ENCODE measurements at regions not wholly inside any gene's neighbourhood (a gene's known extent, or its start where the extent isn't known, plus 50 kb on each side); places are given as distances from the start of the nearest gene placed in this dataset.

DNA sequence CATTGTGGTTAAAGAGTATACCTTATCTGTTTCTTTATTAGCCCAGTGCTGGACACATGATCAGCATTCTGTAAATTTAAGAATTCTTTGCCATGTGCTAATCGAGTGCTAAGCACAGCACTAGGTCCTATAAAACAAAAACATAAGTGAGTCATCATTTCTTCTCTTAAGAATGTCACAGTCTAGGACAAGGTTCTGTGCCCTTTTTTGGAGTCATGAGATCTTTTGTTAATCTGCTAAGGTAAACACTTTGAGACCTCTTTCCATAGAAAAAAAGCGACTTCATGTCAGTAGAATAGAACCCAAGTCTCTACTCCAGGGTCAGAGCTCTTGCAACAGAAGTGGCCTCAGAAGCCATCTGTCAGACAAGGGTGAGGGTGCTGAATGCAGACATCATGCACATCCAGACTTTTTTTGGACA lies 70.0 kb upstream of the NFIA start:
- H3K27me3 ChIP-seq: no peaks in the 10 kb centered on the region
- peaks cover 0 to 8% (median 0%) of the 10 kb centered on the region in 4 donors for H3K4me1 ChIP-seq
- no peak overlapping the region for H3K4me3 ChIP-seq
- WGBS, 2 donors: 70 to 81% methylated on average over 2 of the region's 2 CpGs
- no peaks in the 10 kb centered on the region for H3K9me3 ChIP-seq
- H3K27ac ChIP-seq: no peak overlapping the region
- no peaks in the 10 kb centered on the region for H3K36me3 ChIP-seq
- intact Hi-C loops (cut with DNase I): no loop called here
- TF ChIP-seq EP300 (IDR thresholded peaks at IDR 0.05) (no peak), POLR2A (IDR thresholded peaks at IDR 0.05) (no peak), POLR2AphosphoS5 (IDR thresholded peaks at IDR 0.05) (no peak)
- TF ChIP-seq, protein P1, sequence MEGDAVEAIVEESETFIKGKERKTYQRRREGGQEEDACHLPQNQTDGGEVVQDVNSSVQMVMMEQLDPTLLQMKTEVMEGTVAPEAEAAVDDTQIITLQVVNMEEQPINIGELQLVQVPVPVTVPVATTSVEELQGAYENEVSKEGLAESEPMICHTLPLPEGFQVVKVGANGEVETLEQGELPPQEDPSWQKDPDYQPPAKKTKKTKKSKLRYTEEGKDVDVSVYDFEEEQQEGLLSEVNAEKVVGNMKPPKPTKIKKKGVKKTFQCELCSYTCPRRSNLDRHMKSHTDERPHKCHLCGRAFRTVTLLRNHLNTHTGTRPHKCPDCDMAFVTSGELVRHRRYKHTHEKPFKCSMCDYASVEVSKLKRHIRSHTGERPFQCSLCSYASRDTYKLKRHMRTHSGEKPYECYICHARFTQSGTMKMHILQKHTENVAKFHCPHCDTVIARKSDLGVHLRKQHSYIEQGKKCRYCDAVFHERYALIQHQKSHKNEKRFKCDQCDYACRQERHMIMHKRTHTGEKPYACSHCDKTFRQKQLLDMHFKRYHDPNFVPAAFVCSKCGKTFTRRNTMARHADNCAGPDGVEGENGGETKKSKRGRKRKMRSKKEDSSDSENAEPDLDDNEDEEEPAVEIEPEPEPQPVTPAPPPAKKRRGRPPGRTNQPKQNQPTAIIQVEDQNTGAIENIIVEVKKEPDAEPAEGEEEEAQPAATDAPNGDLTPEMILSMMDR (IDR thresholded peaks at IDR 0.05): no peak
- no peak for DNase-seq

DNA sequence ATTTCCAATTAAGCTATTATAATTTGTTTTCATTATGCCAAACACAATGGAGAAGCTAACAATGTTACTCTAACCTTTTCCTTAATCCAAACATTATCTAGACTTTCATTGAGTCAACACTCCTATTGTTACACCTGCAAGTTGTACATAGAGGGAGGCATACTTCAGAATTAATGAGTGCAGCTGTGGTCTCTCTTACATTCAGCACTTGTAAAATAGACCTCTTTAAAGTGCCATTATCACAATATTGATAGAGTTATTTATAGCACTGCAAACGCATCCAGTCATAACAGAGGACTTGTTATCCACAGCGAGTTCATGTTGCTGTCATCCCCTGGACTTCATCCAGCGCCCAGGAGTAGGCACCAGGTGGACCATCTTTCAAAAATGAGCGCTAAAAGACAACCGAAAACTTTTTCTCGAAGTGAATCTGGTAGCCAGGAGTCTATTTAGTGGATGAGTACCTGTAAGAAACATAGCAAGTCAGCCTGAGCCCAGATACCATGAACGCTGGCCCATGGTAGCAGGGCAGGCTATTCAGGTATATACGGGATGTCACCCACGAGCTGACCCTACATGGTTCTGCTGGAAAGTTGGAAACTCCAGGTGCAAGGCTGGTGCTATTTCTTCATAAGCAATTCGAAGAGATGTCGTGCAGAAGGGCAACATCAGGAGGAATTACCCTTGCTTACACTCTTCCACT lies 70.6 kb upstream of the NFIA start:
- H3K36me3 ChIP-seq: no peaks in the 10 kb centered on the region
- 71 to 83% methylated on average over 11 of the region's 11 CpGs for WGBS, 2 donors
- H3K27me3 ChIP-seq: no peaks in the 10 kb centered on the region
- no peak overlapping the region for H3K27ac ChIP-seq
- DNase-seq: no peak
- TF ChIP-seq POLR2A (IDR thresholded peaks at IDR 0.05): no peak
- no peak for TF ChIP-seq POLR2AphosphoS5 (IDR thresholded peaks at IDR 0.05)
- TF ChIP-seq, protein P1 (IDR thresholded peaks at IDR 0.05): no peak
- no peak for TF ChIP-seq EP300 (IDR thresholded peaks at IDR 0.05)
- peaks cover 0 to 8% (median 0%) of the 10 kb centered on the region in 4 donors for H3K4me1 ChIP-seq
- intact Hi-C loops (cut with DNase I): no loop called here
- no peaks in the 10 kb centered on the region for H3K9me3 ChIP-seq
- no peak overlapping the region for H3K4me3 ChIP-seq

DNA sequence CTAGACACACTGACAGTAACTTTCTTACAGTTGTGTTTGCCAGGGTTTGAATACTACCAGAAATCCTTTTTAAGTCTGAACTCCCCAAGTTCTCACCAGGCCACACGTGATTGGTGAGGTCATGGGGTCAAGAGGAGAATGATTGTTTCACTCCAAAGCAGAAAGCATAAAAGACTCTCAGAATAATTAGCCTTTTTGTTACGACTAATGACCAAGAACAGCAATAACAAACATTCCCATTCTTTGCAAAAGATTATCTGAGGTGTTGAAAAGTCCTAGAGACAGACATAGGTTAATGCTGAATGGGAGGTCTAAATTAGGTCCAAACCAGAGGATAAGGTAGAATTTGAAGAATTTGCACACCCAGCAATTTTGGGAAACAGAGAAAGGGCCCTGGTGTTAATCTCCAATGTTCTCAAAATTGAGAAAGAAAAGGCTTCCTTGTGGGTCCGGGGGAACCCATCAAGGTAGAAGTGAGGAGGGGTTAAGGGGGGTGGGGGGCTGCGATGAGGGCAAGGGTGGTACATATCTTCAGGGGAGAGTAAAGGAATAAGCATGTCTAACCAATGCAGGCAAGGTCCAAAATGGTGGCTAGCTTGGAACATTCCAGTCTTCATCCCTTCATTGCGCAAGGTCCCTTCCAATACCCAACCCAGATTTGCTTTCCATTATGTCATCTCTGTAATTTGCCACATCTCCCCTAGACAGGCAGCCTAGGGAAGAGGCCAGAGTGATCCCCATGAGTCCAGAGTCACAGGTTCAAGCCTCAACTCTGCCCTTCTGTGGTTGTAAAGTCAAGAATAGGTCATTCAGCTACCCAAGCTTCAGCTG lies 74.6 kb upstream of the NFIA start:
- Histone ChIP-seq H3K27ac (no peak overlapping the region), H3K27me3 (no peaks in the 10 kb centered on the region), H3K4me3 (no peak overlapping the region), H3K4me1 (no peaks in the 10 kb centered on the region), H3K9me3 (no peaks in the 10 kb centered on the region), H3K36me3 (no peaks in the 10 kb centered on the region)
- DNase-seq: no peak
- TF ChIP-seq, protein P1 (IDR thresholded peaks at IDR 0.05): no peak
- TF ChIP-seq POLR2AphosphoS5 (IDR thresholded peaks at IDR 0.05) (no peak), POLR2A (IDR thresholded peaks at IDR 0.05) (no peak), EP300 (IDR thresholded peaks at IDR 0.05) (no peak)
- intact Hi-C loops (cut with DNase I): no loop called here
- WGBS, 2 donors: 88 to 90% methylated on average over 5 of the region's 5 CpGs

DNA sequence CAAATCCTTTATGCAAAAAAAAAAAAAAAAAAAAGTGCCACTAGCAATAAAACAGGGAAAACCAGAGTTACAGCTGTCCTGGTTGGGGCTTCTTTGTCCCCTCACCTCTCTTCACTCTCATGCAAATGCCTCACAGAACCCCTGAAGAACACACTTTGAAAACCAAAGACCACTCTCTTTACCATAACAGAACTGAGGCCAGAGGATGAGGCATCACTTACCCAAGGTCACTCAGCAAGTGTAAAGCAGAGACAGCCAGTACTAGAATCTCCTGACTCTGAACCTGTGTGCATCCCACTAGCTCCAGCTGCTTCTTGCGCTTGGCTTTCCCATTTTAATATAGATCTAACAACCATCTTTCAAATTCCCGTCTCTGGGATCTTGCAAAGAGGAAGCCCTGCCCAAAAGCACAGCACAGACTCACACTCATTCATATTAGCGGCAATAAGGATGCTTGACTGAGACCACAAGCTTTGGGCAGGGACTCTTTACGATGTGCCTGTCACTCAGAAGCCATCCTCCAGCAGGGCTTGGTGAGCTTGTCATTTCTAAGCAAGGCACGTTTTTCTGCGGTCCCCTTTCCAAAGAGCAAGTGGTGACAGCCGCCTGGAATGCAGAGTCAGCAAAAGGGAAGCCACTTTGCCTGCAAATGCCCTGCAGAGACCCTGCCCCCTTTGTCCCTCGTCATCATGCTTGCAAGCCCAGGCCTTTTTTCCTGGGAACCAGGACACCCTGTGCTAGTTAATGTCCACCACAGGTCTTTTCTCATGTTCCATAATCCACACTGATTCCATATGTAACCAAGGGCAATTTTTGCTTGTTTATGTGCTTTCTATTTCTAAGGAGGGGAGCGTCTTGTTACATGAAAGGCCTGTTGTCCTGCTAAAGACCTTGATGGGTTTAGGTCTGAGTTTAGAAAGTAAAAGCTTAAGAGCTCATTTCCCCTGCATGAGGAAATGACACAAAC lies 76.5 kb upstream of the NFIA start:
- no peaks in the 10 kb centered on the region for H3K4me1 ChIP-seq
- no peak overlapping the region for H3K4me3 ChIP-seq
- no peaks in the 10 kb centered on the region for H3K36me3 ChIP-seq
- H3K27me3 ChIP-seq: no peaks in the 10 kb centered on the region
- TF ChIP-seq POLR2A (IDR thresholded peaks at IDR 0.05): no peak
- no peak for TF ChIP-seq EP300 (IDR thresholded peaks at IDR 0.05)
- TF ChIP-seq, protein P1 (IDR thresholded peaks at IDR 0.05): no peak
- TF ChIP-seq POLR2AphosphoS5 (IDR thresholded peaks at IDR 0.05): no peak
- no peak overlapping the region for H3K27ac ChIP-seq
- H3K9me3 ChIP-seq: no peaks in the 10 kb centered on the region
- DNase-seq: no peak
- intact Hi-C loops (cut with DNase I): no loop called here
- WGBS, 2 donors: 84% methylated on average over 9 of the region's 9 CpGs
